SU-DHL-6 (cell line): ENCODE measurements at regions not wholly inside any gene's neighbourhood (a gene's known extent, or its start where the extent isn't known, plus 50 kb on each side); places are given as distances from the start of the nearest gene placed in this dataset.

Experiments used
- EZH2phosphoT487 ChIP-seq: fragments of 200-600 bp; sonication (generic), shearing (Covaris generic); conservative IDR thresholded peaks from 2 replicates; pipeline ENCODE4 v1.6.1; 2018; ENCODE audit warnings: mild to moderate bottlenecking, antibody characterized with exemption, low read length, moderate library complexity, mixed read lengths
- TF ChIP-seq, protein P1 (sequence below): fragments of 200-600 bp; sonication (generic); IDR thresholded peaks from one replicate; pipeline ENCODE4 v1.5.1; 2017; ENCODE audit warnings: antibody characterized with exemption, mild to moderate bottlenecking, low read length, moderate library complexity; ENCODE audit not compliant: insufficient read depth, poor library complexity, severe bottlenecking

DNA sequence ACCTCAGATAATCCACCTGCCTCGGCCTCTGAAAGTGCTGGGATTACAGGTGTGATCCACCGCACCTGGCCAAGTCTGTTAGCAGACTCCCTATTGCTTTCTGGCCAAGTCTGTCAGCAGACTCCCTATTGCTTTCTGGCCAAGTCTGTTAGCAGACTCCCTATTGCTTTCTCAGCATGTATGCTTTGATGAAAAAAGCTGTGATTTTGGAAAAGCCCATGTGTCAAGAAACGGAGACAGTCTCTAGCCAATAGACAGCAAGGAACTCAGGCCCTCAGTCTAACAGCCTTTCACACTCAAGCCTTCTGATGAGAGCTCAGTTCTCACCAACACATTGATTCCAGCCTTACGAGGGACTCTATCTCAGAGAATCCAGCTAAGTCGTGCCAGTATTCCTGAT is 158.8 kb upstream of the KRR1 start:
- TF ChIP-seq, protein P1, sequence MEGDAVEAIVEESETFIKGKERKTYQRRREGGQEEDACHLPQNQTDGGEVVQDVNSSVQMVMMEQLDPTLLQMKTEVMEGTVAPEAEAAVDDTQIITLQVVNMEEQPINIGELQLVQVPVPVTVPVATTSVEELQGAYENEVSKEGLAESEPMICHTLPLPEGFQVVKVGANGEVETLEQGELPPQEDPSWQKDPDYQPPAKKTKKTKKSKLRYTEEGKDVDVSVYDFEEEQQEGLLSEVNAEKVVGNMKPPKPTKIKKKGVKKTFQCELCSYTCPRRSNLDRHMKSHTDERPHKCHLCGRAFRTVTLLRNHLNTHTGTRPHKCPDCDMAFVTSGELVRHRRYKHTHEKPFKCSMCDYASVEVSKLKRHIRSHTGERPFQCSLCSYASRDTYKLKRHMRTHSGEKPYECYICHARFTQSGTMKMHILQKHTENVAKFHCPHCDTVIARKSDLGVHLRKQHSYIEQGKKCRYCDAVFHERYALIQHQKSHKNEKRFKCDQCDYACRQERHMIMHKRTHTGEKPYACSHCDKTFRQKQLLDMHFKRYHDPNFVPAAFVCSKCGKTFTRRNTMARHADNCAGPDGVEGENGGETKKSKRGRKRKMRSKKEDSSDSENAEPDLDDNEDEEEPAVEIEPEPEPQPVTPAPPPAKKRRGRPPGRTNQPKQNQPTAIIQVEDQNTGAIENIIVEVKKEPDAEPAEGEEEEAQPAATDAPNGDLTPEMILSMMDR = no peak
- no peak for TF ChIP-seq EZH2phosphoT487
